ENCODE measurements at regions not wholly inside any gene's neighbourhood (a gene's known extent, or its start where the extent isn't known, plus 50 kb on each side); places are given as distances from the start of the nearest gene placed in this dataset.

DNA sequence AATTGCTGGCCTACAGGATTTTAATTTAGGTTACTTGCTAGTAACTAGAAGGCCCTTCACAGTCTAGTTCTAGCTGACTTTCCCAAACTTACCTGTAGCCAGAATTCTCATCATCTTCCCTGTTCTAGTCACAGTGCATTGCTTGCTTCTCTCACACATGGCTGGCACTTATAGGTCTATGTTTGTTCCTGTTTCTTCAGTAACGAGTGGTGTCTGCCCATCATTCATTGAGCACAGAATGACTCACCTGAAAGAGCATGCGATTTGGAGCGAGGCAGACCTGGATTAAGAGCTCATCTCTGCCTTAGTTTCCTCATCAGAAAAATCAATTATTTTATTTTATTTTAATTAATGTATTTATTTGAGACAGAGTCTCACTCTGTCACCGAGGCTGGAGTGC lies 201.7 kb upstream of the ANK2 start:
- no peak for DNase-seq (ENCODE audit: low spot score)

DNA sequence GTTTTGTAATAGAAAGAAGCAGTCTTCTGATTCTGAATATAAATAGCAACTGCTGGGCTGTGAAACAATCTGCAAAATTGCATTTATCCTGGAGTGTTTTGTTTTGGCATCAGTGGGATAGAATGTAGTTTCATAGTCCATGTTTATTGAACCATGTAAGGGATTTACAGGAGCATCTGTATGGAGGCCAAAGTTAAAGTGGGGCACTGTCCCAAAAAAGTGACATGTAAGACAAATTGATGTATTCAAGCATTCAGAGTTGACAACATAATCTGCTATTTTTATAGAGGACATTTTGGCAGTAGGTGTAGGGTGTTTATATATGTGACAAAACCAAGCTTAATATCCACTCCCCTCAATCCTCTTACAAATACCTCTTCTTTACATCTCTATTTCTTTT lies 200.5 kb upstream of the ANK2 start:
- DNase-seq (ENCODE audit: low spot score): no peak

DNA sequence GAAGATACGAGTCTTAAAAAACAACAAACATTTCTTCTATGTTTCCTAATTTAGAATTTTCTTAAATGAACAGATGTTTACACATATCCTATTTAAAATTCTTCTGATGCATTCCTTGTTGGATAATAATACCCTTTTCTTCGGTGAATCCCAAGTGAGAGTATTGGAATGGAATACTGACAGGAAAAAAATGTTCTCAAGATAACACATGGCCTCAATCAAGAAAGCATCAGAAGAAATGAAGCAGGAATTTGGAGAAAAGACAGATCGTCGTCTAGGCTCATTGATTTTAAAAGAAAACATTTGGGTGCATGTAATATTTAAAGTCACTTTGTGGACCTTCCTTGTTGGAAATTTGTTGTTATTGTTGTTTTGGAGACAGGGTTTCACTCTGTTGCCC lies 196.9 kb upstream of the ANK2 start:
- DNase-seq (ENCODE audit: low spot score): no peak

DNA sequence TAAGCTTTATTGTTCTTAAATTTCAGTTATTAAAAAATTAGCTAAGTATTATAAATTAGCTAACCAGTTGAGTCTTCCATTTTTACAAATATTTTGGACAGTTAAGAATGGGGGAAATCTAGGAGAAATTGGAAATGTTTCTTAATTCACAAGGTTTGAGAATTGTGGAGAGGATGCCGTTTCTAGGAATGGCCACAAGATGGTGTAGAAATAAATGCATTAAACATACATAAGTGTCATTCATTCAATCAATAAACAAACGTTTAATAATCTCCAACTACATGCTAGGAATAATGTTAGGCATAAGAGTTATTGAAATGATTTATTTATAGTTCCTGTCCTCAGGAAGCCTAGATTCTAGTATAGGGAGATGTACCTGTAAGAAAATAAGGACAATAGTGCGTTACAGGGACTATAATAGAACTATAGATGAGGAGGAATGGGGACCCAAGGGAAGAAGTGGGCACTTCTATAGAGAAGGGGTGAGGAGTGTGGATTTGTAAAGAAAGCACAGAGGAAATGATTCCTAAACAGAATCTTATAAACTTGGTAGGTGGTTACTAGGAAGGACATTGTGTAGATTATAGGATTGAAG lies 195.7 kb upstream of the ANK2 start:
- DNase-seq (ENCODE audit: low spot score): no peak

DNA sequence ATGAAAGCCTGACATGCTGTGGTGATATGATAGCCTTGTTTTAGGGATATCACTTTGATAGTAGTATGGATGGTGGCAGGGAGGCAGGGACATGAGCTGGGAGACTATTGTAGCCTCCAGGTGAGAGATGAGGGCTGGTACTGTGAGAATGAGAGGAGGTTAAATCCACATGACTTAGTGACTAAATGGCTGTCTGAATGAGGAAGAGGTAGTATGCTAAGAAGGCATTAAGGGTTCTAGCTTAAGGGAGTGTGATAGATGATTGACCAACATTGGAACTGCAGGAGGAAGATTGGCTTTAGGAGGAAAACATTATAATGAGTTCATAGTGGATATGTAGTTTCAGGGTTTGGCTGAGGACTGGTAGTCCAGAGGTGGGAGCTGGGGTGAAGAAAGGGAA lies 195.0 kb upstream of the ANK2 start:
- no peak for DNase-seq (ENCODE audit: low spot score)

DNA sequence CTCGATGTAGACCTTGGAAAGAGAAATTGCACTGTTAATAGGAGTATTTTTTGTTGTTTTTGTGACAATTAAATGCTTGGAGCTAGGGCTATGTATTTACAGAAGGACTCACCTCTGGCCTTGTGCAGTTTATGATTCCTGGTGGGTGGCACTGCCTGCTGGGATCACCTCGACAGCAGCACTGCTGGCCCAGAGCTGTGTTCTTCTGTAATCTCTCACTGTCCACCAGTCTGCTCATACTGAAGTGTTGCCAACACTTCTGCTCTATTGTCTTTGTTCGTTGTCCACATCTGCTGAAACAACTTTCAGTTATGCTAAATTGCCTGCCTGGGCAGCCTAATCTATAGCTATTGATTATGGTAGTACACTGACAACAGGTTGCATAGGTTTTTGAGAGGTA lies 194.4 kb upstream of the ANK2 start:
- no peak for DNase-seq (ENCODE audit: low spot score)

DNA sequence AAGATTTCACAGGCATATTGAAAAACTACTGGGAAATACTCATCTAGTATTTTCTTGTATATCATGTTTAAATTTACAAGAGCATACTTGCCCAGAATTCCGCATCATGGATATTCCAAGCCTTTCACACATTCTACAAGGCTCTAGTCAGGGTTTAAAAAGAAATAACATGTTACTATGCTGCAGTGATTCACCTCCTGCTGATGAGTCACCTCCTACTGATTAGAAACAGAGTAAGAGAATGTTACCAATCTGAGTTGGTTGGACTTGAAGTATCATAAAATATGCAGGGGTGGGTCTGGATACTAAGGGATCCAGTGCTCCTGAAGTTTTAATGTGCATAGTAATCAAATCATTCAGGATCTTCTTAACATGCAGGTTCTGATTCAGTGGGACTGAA lies 192.0 kb upstream of the ANK2 start:
- DNase-seq (ENCODE audit: low spot score): no peak

DNA sequence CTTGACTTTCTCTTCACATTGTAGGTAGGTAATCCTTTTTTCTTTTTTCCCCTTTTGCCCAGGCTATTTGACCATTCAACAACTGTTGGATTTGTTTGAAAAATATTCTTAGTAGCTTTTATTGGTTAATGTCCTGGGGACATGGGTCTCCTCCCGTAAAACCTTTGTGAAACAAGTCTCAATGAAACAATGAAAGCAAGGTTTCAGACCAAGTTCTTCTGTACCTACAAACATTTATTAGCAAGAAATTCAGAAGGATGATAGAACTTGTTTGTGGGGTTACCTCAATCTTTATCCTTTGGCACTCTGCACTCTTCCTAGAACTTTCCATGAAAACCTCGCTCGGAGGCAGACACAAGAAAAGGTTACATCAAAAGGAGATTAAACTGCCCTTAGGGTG lies 190.7 kb upstream of the ANK2 start:
- no peak for DNase-seq (ENCODE audit: low spot score)

DNA sequence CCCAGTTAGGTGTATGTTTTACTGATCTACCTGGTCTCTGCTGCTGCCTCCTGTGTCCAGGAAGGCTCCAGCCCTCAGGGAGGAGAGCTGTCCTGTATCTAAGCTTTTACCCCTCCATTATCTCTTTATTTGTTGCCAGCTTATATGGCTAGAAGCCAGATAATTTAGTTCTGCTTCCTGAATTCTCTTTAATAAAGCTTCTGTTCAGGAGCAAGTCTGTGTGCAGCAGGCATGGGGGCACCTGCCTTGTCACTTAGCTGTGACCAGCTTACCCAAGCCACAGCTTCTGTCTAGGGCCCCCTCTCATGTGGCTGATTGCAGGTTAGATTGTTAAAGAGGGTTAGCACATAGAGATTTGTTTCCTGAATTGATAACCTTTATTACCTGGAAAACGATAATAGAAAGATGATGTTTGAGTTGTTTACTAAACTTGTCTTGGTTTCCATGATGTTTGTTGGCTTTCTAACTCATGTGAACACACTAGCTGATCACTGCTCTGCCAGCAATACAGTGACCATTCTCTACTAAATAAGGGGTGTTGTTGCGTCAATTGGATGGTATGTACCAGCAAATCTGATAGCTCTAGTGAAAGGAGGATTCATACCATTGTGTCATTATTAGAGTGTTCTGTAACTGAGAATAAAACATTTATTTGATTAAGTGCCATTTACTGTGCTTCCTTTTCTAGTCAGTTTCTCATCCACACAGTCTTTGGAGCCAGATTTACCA lies 189.8 kb upstream of the ANK2 start:
- DNase-seq (ENCODE audit: low spot score): no peak

DNA sequence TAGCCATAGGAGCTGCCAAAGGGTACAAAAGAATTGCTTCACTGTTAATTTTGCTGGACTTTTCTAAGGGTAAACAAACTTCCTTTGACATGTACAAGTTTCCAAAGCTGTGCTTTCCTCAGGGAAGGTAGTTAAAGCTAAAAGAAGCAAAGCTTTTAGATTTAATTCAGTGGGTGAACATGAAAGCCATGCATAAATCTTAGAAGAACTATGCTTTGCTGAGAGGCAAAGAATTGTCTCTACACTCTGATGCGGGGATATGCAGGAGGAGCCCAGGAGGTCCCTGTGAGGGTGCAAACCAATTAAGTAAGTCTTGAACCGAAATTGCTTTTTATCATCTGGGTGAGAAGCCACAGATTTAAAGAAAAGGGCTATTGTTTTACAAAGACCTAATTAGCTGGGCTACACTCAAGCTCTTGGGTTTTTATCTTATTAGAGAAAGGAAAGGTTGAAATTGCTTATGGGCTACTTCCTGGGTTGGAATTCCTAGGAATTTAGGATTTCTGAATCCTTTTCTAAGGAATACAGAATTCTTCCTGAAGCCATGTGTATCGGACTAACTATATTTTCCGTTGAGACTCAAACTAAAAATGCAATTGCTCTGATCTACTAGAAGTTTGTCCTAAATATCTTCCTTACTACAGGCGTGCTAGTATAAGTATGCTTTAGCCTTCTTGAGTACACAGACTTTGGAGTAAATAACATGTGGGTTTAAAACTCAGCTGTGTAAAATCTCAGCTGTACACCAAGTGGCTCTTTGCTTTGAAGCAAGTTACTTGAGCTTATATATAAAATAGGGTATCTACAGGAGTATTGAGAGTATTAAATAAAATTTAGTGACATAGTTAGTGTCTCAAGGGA lies 188.4 kb upstream of the ANK2 start:
- DNase-seq (ENCODE audit: low spot score): no peak

DNA sequence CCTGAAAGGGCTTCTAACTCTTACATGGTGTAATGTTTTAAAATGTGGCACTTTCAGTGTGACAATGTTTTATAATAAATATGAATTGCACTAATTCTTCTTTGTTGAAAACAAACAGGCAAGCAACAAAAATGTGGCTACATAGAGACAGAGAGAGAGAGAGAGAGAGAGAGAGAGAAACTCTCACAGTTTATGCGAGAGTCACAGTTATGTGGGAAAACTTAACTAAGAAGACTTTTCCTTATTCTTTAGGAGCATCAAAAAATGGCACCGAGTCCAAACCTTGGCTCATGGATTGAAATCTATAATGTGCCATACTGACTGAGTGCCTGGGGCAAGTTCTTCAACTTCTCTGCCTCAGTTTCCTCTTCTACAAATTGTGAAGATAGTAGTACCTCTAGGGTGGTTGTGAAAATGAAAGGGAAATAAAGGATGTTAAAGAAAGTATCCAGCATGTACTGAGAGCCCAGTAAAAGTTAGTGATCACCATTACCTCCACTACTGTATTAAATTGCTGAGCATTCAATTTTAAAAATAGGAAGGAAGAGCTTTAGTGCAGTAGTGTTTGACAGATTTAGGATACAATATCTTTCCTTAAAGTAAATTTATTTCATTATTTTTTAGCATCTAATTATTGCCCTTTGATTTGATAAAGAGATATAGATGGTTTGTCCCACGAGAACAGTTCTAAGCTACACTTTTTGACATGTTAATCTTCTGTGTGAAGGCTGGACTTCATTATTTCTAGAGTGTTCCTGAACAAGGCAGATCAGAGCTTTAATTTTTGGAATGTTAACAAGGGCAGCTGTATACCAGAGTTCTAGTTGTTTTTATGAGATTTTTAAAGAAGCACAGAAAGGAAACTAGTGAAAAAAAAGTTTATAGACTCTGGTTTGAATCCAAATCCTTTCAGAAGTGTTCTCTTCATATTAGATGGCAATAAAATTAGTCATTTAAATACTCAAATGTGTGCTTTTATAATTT lies 187.5 kb upstream of the ANK2 start:
- DNase-seq (ENCODE audit: low spot score): no peak

DNA sequence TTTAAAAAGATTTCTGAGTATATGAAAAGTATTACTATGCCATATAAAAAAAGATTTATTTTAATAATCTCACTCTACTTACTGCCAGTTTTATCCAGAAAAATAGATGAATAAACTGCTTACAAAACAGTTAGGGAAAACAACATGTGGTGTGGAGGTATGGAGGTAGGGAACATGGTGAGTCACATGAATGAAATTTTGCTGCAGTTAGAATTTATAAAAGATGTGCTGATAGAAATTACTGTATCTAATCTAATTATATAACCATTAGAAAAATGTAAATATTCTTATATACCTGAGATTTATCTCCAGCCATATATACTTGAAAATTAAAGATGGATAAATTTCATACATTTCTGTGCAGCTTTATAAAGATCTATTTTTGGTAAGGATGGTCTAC lies 184.0 kb upstream of the ANK2 start:
- DNase-seq (ENCODE audit: low spot score): no peak

DNA sequence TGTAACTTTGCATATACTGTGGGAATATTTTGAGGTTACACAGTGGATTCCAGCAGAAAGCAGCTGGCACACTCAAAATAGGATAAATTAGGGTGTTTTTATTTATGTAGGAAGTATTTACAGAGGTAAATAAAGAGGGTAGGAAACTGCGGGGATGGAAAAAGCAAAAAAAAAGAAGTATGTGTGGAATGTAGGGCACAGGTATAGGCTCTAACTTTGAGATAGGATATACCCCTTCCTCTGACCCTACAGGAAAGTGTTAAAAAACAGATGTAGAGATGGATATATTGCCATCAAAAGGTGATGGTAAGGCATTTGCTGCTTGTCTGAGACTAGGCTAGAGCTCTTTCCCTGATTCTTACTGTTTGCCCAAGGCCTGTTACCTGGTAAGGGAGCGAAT lies 173.1 kb upstream of the ANK2 start:
- DNase-seq (ENCODE audit: low spot score): no peak

DNA sequence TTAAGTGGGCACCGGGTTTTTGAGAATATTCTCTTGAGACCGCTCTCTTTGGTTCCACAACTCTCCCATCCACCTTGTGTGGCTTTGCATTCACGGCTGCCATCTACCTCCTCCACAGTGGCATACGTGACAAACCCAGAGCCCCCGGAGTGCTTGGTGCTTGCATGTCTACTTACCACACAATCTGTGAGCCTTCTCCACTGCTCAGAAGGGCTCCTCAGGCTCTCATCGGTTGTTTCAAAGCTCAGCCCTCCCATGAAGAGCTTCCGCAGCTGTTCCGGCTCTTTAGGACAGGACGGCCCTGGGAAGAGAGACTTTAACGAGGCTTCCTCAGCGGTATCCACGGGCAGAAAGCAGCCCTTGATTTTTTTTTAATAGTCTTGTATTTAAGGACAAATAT lies 167.6 kb upstream of the ANK2 start:
- DNase-seq (ENCODE audit: low spot score): no peak

DNA sequence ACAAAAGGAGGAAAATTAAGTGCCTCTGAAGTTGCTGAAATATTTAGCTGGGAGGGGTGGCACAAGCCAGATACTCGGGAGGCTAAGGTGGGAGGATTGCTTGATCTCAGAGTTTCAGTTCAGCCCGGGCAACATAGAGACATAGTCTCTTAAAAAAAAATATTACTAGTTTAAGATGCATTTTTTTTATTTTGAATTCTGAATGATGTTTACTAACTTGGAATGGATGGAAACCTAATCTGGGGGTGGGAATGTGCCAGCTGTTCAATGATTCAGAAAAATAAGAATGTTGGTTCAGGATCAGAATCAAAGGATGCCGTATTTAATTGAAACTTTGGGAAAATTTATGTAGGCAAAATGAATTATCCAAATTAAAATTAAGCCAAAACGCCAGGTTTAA lies 167.2 kb upstream of the ANK2 start:
- no peak for DNase-seq (ENCODE audit: low spot score)

DNA sequence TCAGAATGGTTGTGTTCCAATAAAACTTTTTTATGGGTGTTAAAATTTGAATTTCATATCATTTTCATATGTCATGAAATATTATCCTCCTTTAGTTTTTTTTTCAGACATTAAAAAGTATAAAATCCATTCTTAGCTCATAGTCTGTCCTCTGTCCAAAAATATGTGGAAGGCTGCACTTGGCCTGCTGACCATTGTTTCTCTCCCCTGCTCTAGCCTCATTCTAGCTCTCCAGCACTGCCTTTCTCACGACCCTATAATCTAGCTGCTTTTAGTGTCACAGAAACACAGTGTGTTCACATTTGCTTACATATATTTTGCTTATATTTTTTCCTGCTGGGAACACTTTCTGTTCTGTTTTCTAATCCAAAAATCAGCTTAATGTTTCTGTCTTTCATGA lies 165.0 kb upstream of the ANK2 start:
- no peak for DNase-seq (ENCODE audit: low spot score)

DNA sequence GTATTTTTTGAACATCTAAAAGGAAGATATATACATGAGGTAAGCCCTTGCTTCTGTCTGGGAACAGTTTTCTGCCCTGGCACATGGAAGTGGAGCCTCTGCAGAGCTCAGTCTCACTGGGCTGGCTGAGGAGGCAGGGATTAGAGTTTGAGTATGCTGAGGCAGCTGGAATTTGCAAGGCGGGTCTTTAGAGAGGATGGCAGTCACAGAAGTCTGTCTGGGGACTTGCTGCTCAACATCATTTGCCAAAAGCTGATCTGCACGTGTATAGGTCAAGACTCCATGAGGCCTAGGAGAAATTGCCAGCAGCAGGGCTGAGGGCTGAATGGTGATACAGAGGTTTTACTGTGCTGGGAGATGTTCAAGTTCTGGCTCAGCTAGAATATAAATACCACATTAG lies 163.6 kb upstream of the ANK2 start:
- DNase-seq (ENCODE audit: low spot score): no peak

DNA sequence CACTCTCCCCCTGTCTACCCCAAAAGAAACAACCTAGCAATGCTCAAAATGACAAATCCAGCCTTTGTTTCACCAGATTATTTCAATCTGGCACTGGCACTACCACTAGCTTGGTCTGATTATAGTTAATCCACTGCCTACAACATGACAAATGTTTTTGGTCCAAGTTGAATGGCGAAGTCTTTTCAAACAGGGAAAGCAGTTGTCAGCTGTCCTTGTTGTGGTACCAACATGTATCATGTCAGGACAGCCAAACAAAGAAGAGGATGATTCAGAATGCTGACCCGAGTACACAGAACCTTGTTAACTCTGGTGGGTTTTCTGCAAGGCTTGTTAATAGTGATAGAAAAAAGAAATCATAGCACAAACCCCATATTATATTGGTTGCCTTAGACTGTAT lies 160.8 kb upstream of the ANK2 start:
- no peak for DNase-seq (ENCODE audit: low spot score)

DNA sequence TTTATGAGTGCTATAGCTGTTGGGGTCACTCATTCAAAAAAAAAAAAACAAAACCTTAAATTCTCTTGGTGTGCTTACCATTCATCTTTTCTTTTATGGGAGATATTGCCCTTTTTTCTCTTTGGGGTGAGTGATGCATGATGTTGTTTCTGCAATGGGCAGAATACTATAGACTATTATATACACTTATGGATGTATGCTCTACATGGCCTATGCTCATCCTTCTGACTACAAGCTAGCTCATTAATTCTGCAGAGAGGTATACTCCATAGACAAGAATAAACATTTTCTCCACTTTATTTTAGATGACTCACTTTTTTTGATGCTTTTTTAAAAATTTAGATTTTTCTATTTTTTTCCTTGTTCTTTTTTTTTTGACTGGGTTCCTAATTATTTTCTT lies 160.3 kb upstream of the ANK2 start:
- no peak for DNase-seq (ENCODE audit: low spot score)

DNA sequence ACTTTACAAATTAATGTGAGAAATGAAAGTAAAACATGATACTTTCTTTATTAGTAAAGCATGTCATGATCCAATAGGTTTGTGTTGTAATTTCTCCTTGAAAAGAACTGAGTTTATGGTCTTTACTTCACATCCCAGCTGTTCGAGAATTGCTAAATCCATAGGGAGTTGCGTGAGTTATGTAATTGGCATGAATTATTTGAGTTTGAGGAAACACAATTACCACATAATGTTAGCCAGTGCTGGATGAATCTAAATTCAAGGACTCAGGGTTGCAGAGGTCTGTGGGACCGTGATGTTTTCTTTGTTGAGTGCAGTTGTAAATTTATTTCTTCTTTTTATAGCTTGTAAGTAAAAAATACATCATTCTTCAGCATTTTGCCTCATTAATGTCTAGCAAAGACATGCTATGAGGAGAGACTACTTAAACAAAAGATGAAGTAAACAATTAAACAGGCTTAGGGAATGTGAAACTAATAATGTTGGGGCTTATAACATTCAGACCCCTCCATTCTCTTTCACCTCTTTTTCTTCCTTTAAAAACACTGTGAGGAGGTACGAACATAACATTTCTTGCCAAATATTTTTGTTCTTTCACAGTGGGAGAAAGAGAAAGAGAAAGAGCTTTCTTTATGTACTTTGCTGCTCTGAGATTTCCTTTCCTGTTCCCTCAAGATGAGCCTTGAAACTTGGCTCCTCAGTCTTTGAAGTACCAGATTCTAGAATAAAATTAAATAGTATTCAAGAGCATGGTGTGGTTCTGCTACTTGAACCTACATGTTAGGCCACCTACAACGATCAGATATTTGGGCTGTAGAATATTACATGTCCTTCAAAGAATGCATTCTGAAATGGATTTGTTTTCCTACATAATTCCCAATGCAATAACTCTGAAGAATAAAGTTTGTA lies 159.6 kb upstream of the ANK2 start:
- no peak for DNase-seq (ENCODE audit: low spot score)

DNA sequence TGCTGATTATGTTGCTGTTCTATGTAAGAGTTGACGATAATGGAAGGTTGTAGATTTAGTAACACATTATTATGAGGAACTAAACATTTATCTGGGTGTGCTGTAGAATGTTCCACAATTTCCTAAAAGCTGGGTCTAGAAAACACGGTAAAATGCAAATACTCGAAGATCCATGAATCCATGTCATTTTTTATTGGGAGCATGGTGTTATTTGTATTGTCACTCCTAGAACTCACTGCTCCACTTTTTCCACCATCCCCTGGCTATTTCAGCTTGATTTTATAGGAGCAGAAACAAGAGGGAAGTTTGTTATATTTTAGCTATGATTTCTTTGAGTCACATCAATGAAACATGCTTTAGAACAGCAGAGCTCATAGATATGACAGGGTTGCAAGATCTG lies 155.0 kb upstream of the ANK2 start:
- DNase-seq (ENCODE audit: low spot score): no peak

All from hematopoietic multipotent progenitor cell treated with erythropoietin and hydrocortisone succinate and interleukin-3 and kit ligand, for 17 days (in vitro differentiated cells).